DMS 273 (cell line): ENCODE measurements at regions not wholly inside any gene's neighbourhood (a gene's known extent, or its start where the extent isn't known, plus 50 kb on each side); places are given as distances from the start of the nearest gene placed in this dataset.

ENCODE experiments used
- DNase-seq: peaks from one replicate; lab custom pipeline; 2025; ENCODE audit not compliant: unreplicated experiment; lab: John Stamatoyannopoulos, UW

GRCh38 chr16:87552072-87552718 is 50.1 kb upstream of the JPH3 start:
- DNase-seq = no peak

DNA sequence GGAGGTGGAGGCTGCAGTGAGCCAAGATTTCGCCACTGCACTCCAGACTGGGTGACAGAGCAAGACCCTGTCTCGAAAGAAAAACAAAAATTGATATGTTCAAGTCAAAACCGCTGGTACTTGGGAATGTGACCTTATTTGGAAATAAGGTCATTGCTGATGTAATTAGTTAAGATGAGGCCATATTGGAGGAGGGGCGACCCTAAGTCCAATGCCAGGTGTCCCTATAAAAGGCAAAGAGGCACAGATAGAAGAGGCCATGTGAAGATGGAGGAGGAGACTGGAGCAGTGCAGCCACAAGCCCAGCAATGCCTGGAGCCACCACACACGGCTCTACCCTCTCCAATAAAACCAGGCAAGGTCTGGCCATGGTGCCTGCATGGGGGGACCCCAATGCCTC is 50.8 kb upstream of the JPH3 start:
- no peak for DNase-seq

GRCh38 chr16:87550495-87550961 is 51.8 kb upstream of the JPH3 start:
- peak; percentile 64 for DNase-seq

DNA sequence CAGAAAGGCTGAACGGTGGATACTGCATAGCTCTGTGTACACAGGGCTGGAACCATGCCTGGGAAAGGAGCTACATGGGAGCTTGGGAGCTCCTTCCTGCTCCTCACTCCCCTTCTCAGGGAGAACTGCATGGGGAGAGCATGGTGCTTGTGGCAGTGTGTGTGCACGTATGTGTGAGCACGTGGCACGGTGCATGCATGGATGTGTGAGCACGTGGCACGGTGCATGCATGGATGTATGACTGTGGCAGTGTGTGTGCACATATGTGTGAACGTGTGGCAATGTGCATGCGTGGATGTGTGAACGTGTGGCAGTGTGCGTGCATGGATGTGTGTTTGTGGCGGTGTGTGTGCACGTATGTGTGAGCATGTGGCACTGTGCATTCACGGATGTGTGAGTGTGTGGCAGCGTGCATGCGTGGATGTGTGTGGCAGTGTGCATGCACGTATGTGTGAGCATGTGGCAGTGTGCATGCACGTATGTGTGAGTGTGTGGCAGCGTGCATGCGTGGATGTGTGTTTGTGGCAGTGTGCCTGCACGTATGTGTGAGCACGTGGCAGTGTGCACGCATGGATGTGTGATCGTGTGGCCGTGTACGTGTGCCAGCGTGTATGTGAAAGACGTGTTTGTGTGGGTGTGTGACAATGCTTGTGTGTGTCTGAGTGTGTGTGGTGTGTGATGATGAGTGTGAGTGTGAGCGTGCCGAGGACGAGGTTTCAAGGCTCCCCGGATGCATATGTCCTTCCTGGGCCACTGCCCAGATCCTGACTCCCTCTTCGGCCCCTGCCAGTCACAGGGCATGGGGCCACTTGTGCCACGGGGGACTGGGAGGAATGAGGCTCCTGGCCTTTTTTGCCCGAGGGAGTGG is 52.4 kb upstream of the JPH3 start:
- no peak for DNase-seq

- no peak for DNase-seq
Measured at GRCh38 chr16:87548046-87548445, 54.3 kb upstream of the JPH3 start.

- no peak for DNase-seq
Measured at GRCh38 chr16:87543436-87544191, 50.8 kb upstream of the ZCCHC14 start.

DNA sequence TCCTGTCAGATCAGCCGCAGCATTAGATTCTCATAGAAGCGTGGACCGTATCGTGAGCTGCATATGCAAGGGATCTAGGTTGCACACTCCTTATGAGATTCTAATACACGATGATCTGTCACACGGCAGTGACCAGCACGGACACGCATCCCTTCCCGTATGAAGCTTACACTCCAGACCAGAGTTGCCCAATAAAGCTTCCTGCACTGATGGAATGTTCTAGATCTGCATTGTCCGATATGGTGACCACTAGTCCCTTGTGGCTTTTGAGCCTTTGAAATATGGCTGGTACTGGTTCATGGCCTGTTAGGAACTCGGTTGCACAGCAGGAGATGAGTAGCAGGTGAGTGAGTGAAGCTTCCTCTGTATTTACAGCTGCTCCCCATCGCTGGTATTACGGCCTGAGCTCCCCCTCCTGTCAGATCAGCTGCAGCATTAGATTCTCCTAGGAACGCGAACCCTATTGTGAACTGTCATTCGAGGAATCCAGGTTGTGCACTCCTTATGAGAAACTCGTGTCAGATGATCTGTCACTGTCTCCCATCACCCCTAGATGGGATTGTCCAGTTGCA is 49.8 kb upstream of the ZCCHC14 start:
- DNase-seq = no peak
